ENCODE measurements at regions not wholly inside any gene's neighbourhood (a gene's known extent, or its start where the extent isn't known, plus 50 kb on each side); places are given as distances from the start of the nearest gene placed in this dataset.

GRCh38 chr2:204317640-204318039, 227.6 kb upstream of the PARD3B start:
- no peaks in the 10 kb centered on the region for H3K9me2 ChIP-seq (replicated peaks; ENCODE audit: low read depth, low read length)
- H3K9ac ChIP-seq (ENCODE audit: low read depth, low read length, poor library complexity, severe bottlenecking): no peak overlapping the region
- no peaks in the 10 kb centered on the region for H3K36me3 ChIP-seq (ENCODE audit: insufficient read depth, low read length)
- no peak overlapping the region for H3K4me2 ChIP-seq (ENCODE audit: low read depth, low read length, poor library complexity, severe bottlenecking)
- no peak overlapping the region for H2AFZ ChIP-seq (ENCODE audit: low read length)
- no peaks in the 10 kb centered on the region for H3F3A ChIP-seq (ENCODE audit: low read depth)
- H3K27me3 ChIP-seq (ENCODE audit: insufficient read depth, low read length, poor library complexity, severe bottlenecking): no peaks in the 10 kb centered on the region
- H3K9me3 ChIP-seq (ENCODE audit: insufficient read depth, low read depth, low read length): no peaks in the 10 kb centered on the region
- no peak overlapping the region for H3K4me3 ChIP-seq (ENCODE audit: low read length, poor library complexity, severe bottlenecking)
- H3K4me1 ChIP-seq (ENCODE audit: insufficient read depth, low read length, poor library complexity, severe bottlenecking): no peaks in the 10 kb centered on the region
- no peaks in the 10 kb centered on the region for H3K79me2 ChIP-seq (ENCODE audit: insufficient read depth, low read length)
- H4K20me1 ChIP-seq (ENCODE audit: insufficient read depth, low read length, poor library complexity, severe bottlenecking): no peaks in the 10 kb centered on the region
- TF ChIP-seq CTCF (conservative IDR thresholded peaks at IDR 0.05; ENCODE audit: low read length) (no peak), EZH2phosphoT487 (IDR thresholded peaks at IDR 0.05; ENCODE audit: borderline replicate concordance) (no peak)

- H3K4me1 ChIP-seq (ENCODE audit: insufficient read depth, low read length, poor library complexity, severe bottlenecking): no peaks in the 10 kb centered on the region
- no peak for TF ChIP-seq EZH2phosphoT487 (IDR thresholded peaks at IDR 0.05; ENCODE audit: borderline replicate concordance)
- no peak for TF ChIP-seq CTCF (conservative IDR thresholded peaks at IDR 0.05; ENCODE audit: low read length)
- H3K9me3 ChIP-seq (ENCODE audit: insufficient read depth, low read depth, low read length): no peaks in the 10 kb centered on the region
- H3K9ac ChIP-seq (ENCODE audit: low read depth, low read length, poor library complexity, severe bottlenecking): no peak overlapping the region
- H3K4me3 ChIP-seq (ENCODE audit: low read length, poor library complexity, severe bottlenecking): no peak overlapping the region
- H3K79me2 ChIP-seq (ENCODE audit: insufficient read depth, low read length): no peaks in the 10 kb centered on the region
- no peaks in the 10 kb centered on the region for H3K9me2 ChIP-seq (replicated peaks; ENCODE audit: low read depth, low read length)
- H3F3A ChIP-seq (ENCODE audit: low read depth): no peaks in the 10 kb centered on the region
- H2AFZ ChIP-seq (ENCODE audit: low read length): no peak overlapping the region
- no peaks in the 10 kb centered on the region for H4K20me1 ChIP-seq (ENCODE audit: insufficient read depth, low read length, poor library complexity, severe bottlenecking)
- H3K27me3 ChIP-seq (ENCODE audit: insufficient read depth, low read length, poor library complexity, severe bottlenecking): no peaks in the 10 kb centered on the region
- no peak overlapping the region for H3K4me2 ChIP-seq (ENCODE audit: low read depth, low read length, poor library complexity, severe bottlenecking)
- no peaks in the 10 kb centered on the region for H3K36me3 ChIP-seq (ENCODE audit: insufficient read depth, low read length)
These were observed 224.1 kb upstream of the PARD3B start for GRCh38 chr2:204321027-204321800.

- Histone ChIP-seq H2AFZ (ENCODE audit: low read length) (no peak overlapping the region), H3K9me3 (ENCODE audit: insufficient read depth, low read depth, low read length) (no peaks in the 10 kb centered on the region), H3K36me3 (ENCODE audit: insufficient read depth, low read length) (no peaks in the 10 kb centered on the region), H3K4me2 (ENCODE audit: low read depth, low read length, poor library complexity, severe bottlenecking) (no peak overlapping the region), H3K4me1 (ENCODE audit: insufficient read depth, low read length, poor library complexity, severe bottlenecking) (no peaks in the 10 kb centered on the region), H3K9me2 (replicated peaks; ENCODE audit: low read depth, low read length) (no peaks in the 10 kb centered on the region), H3K4me3 (ENCODE audit: low read length, poor library complexity, severe bottlenecking) (no peak overlapping the region), H3K9ac (ENCODE audit: low read depth, low read length, poor library complexity, severe bottlenecking) (no peak overlapping the region), H3K79me2 (ENCODE audit: insufficient read depth, low read length) (no peaks in the 10 kb centered on the region), H3K27me3 (ENCODE audit: insufficient read depth, low read length, poor library complexity, severe bottlenecking) (no peaks in the 10 kb centered on the region), H4K20me1 (ENCODE audit: insufficient read depth, low read length, poor library complexity, severe bottlenecking) (no peaks in the 10 kb centered on the region), H3F3A (ENCODE audit: low read depth) (no peaks in the 10 kb centered on the region)
- TF ChIP-seq EZH2phosphoT487 (IDR thresholded peaks at IDR 0.05; ENCODE audit: borderline replicate concordance) (no peak), CTCF (conservative IDR thresholded peaks at IDR 0.05; ENCODE audit: low read length) (no peak)
These were observed 223.1 kb upstream of the PARD3B start for GRCh38 chr2:204321910-204322751.
